Small intestine (tissue), 7 donors: ENCODE measurements at regions not wholly inside any gene's neighbourhood (a gene's known extent, or its start where the extent isn't known, plus 50 kb on each side); places are given as distances from the start of the nearest gene placed in this dataset.
A peak's percentile ranks its signal among the peaks of the same experiment; 100 is the strongest.
"Not testable (repeated sequence)": the region's sequence is repeated elsewhere in the genome, so short reads cannot be mapped to it uniquely, and the experiment has no call there.

Source experiments
- DNase-seq, 2 donors: peaks; one replicate each; pipeline versions ENCODE4 v3.0.0 to v3.0.0-alpha.2; 2013
- FAIRE-seq: peaks from 2 replicates; lab custom pipeline; 2012; peaks lifted over from hg19 to GRCh38; lab: Jason Lieb, UNC
- H3K27ac ChIP-seq, 3 donors: one replicate each; pipeline ENCODE4 v1.5.1; 2013; ENCODE audit warnings: low read length in 2 of 3, mild to moderate bottlenecking in 2 of 3, control low read depth in 1 of 3, inconsistent platforms in 1 of 3, low read depth in 1 of 3, moderate library complexity in 1 of 3
- H3K27me3 ChIP-seq, 3 donors: one replicate each; pipeline ENCODE4 v1.6.1; 2013; ENCODE audit warnings: low read length in 3 of 3, inconsistent platforms in 1 of 3; ENCODE audit not compliant: control insufficient read depth in 3 of 3, insufficient read depth in 3 of 3
- H3K36me3 ChIP-seq, 3 donors: one replicate each; pipeline ENCODE4 v1.6.1; 2013; ENCODE audit warnings: low read length in 3 of 3, inconsistent platforms in 1 of 3, low read depth in 1 of 3, mild to moderate bottlenecking in 1 of 3, moderate library complexity in 1 of 3; ENCODE audit not compliant: control insufficient read depth in 3 of 3, insufficient read depth in 2 of 3
- H3K4me1 ChIP-seq, 3 donors: one replicate each; pipeline ENCODE4 v1.6.1; 2013; ENCODE audit warnings: low read length in 2 of 3, inconsistent platforms in 1 of 3, low read depth in 1 of 3, mild to moderate bottlenecking in 1 of 3, moderate library complexity in 1 of 3; ENCODE audit not compliant: control insufficient read depth in 3 of 3, insufficient read depth in 2 of 3
- H3K4me3 ChIP-seq, 3 donors: one replicate each; pipeline ENCODE4 v1.5.1; 2013; ENCODE audit warnings: low read length in 3 of 3, control low read depth in 1 of 3, inconsistent platforms in 1 of 3, low read depth in 1 of 3, mild to moderate bottlenecking in 1 of 3, moderate library complexity in 1 of 3
- H3K9me3 ChIP-seq, 2 donors: one replicate each; pipeline ENCODE4 v1.6.1; 2013; ENCODE audit warnings: low read depth in 1 of 2, low read length in 1 of 2; ENCODE audit not compliant: control insufficient read depth in 2 of 2, insufficient read depth in 1 of 2
- WGBS, 3 donors: extraction: QIAGEN DNeasy Blood & Tissue Kit; methylation state at CpG; one replicate each; pipeline ENCODE4 v1.1.7; 2013; 5-methylcytosine and 5-hydroxymethylcytosine counted together
- donor health status: healthy with polysubstance abuse.
- donor health status: control.
- donor health status: control.
- donor health status: Bipolar disorder and iron deficiency.
- donor health status: healthy.

- FAIRE-seq = peak; percentile 10
- WGBS, 3 donors = 79 to 92% (median 86%) methylated on average over 11 to 12 of the region's 13 CpGs
- not testable (repeated sequence) for H3K36me3 ChIP-seq
Measured at GRCh38 chr10:3373374-3374027, 200.9 kb upstream of the PITRM1 start.

GRCh38 chr10:3372281-3372680, 199.7 kb upstream of the PITRM1 start:
- Histone ChIP-seq H3K4me1 (no peaks in the 10 kb centered on the region), H3K9me3 (no peaks in the 10 kb centered on the region), H3K36me3 (no peaks in the 10 kb centered on the region), H3K27me3 (no peaks in the 10 kb centered on the region), H3K4me3 (no peak overlapping the region), H3K27ac (no peak overlapping the region)
- FAIRE-seq (no peak), DNase-seq (no peak)
- WGBS, 3 donors = 78 to 87% (median 86%) methylated on average over 3 of the region's 3 CpGs

More at GRCh38 chr10:3373374-3374027, 200.9 kb upstream of the PITRM1 start:
- not testable (repeated sequence) for H3K9me3 ChIP-seq, H3K27ac ChIP-seq, H3K4me1 ChIP-seq, H3K4me3 ChIP-seq, DNase-seq, H3K27me3 ChIP-seq

- not testable (repeated sequence) for H3K4me1 ChIP-seq, H3K36me3 ChIP-seq, H3K27me3 ChIP-seq, FAIRE-seq, H3K9me3 ChIP-seq, DNase-seq, H3K4me3 ChIP-seq
- peak overlapping the region in 1 of 3 donors; percentile 38 for H3K27ac ChIP-seq
Measured at GRCh38 chr10:3371624-3372023, 199.0 kb upstream of the PITRM1 start.

GRCh38 chr10:3366735-3367405, 194.3 kb upstream of the PITRM1 start:
- Histone ChIP-seq H3K4me3 (no peak overlapping the region), H3K27me3 (no peaks in the 10 kb centered on the region), H3K9me3 (peaks cover 0 to under 1% of the 10 kb centered on the region in 2 donors), H3K27ac (no peak overlapping the region), H3K36me3 (no peaks in the 10 kb centered on the region), H3K4me1 (peaks cover 0 to 4% (median 3%) of the 10 kb centered on the region in 3 donors)
- no peak for DNase-seq
- FAIRE-seq = no peak
- 85 to 92% (median 91%) methylated on average over 6 of the region's 6 CpGs for WGBS, 3 donors

GRCh38 chr10:3366043-3366442, 193.5 kb upstream of the PITRM1 start:
- 15 to 73% (median 41%) methylated on average over 1 of the region's 1 CpG for WGBS, 3 donors
- Histone ChIP-seq H3K27ac (no peak overlapping the region), H3K4me1 (peaks cover 0 to 4% (median 3%) of the 10 kb centered on the region in 3 donors), H3K9me3 (peaks cover 0 to 4% of the 10 kb centered on the region in 2 donors), H3K36me3 (no peaks in the 10 kb centered on the region), H3K4me3 (no peak overlapping the region), H3K27me3 (no peaks in the 10 kb centered on the region)
- FAIRE-seq (no peak), DNase-seq (no peak)

GRCh38 chr10:3365630-3366029, 193.0 kb upstream of the PITRM1 start:
- no peak overlapping the region for H3K27ac ChIP-seq
- no peak overlapping the region for H3K4me3 ChIP-seq
- no peaks in the 10 kb centered on the region for H3K27me3 ChIP-seq
- WGBS, 3 donors = 7 to 56% (median 32%) methylated on average over 7 of the region's 7 CpGs
- H3K4me1 ChIP-seq = peaks cover 0 to 4% (median 3%) of the 10 kb centered on the region in 3 donors
- no peaks in the 10 kb centered on the region for H3K36me3 ChIP-seq
- H3K9me3 ChIP-seq = peaks cover 0 to 4% of the 10 kb centered on the region in 2 donors
- DNase-seq (peak in 1 of 2 donors; percentile 13), FAIRE-seq (no peak)

- H3K36me3 ChIP-seq = no peaks in the 10 kb centered on the region
- H3K27ac ChIP-seq = no peak overlapping the region
- no peak overlapping the region for H3K4me3 ChIP-seq
- peaks cover 0 to 7% of the 10 kb centered on the region in 2 donors for H3K9me3 ChIP-seq
- no peaks in the 10 kb centered on the region for H3K27me3 ChIP-seq
- peaks cover 0 to 4% (median 3%) of the 10 kb centered on the region in 3 donors for H3K4me1 ChIP-seq
- WGBS, 3 donors = 17 to 61% (median 35%) methylated on average over 12 of the region's 12 CpGs
- FAIRE-seq = no peak
- peak; percentile 33 to 39 for DNase-seq
Measured at GRCh38 chr10:3364768-3365480, 192.3 kb upstream of the PITRM1 start.

- no peaks in the 10 kb centered on the region for H3K36me3 ChIP-seq
- peak overlapping the region in 1 of 3 donors; percentile 11 for H3K27ac ChIP-seq
- no peak for FAIRE-seq
- H3K27me3 ChIP-seq = no peaks in the 10 kb centered on the region
- 76 to 94% (median 85%) methylated on average over 4 of the region's 4 CpGs for WGBS, 3 donors
- DNase-seq = no peak
- H3K4me3 ChIP-seq = no peak overlapping the region
- H3K9me3 ChIP-seq = peaks cover 0 to 9% of the 10 kb centered on the region in 2 donors
- H3K4me1 ChIP-seq = peaks cover 0 to 4% (median 3%) of the 10 kb centered on the region in 3 donors
Measured at GRCh38 chr10:3363311-3364045, 190.9 kb upstream of the PITRM1 start.
